Suprapubic skin (tissue), 3 donors: ENCODE measurements at regions not wholly inside any gene's neighbourhood (a gene's known extent, or its start where the extent isn't known, plus 50 kb on each side); places are given as distances from the start of the nearest gene placed in this dataset.

Experiments used
- POLR2AphosphoS5 ChIP-seq, 3 donors: sonication (generic); formaldehyde crosslinking; IDR thresholded peaks; one replicate each; pipeline ENCODE4 v1.6.1; 2017; ENCODE audit warnings: antibody characterized with exemption in 3 of 3
- TF ChIP-seq, protein P1 (sequence below), 2 donors: fragments of 200-600 bp in 1 of 2; fragments of 450-650 bp in 1 of 2; sonication (generic) in 1 of 2; IDR thresholded peaks; one replicate each; pipeline ENCODE4 v1.5.1; 2016 to 2019; ENCODE audit warnings: antibody characterized with exemption in 2 of 2, mild to moderate bottlenecking in 1 of 2, moderate library complexity in 1 of 2

GRCh38 chr5:93279296-93279963 is 301.6 kb downstream of the NR2F1-AS1 start:
- TF ChIP-seq POLR2AphosphoS5 (IDR thresholded peaks at IDR 0.05) = no peak
- TF ChIP-seq, protein P1, sequence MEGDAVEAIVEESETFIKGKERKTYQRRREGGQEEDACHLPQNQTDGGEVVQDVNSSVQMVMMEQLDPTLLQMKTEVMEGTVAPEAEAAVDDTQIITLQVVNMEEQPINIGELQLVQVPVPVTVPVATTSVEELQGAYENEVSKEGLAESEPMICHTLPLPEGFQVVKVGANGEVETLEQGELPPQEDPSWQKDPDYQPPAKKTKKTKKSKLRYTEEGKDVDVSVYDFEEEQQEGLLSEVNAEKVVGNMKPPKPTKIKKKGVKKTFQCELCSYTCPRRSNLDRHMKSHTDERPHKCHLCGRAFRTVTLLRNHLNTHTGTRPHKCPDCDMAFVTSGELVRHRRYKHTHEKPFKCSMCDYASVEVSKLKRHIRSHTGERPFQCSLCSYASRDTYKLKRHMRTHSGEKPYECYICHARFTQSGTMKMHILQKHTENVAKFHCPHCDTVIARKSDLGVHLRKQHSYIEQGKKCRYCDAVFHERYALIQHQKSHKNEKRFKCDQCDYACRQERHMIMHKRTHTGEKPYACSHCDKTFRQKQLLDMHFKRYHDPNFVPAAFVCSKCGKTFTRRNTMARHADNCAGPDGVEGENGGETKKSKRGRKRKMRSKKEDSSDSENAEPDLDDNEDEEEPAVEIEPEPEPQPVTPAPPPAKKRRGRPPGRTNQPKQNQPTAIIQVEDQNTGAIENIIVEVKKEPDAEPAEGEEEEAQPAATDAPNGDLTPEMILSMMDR (IDR thresholded peaks at IDR 0.05) = no peak
